HCT116 (cell line): ENCODE measurements at regions not wholly inside any gene's neighbourhood (a gene's known extent, or its start where the extent isn't known, plus 50 kb on each side); places are given as distances from the start of the nearest gene placed in this dataset.

ENCODE experiments used
- ATAC-seq: fragments of 200-7000 bp; cut with Tn5 transposase; 2 replicates; pipeline ENCODE4 v1.9.1; 2020; ENCODE audit warnings: mild to moderate bottlenecking, moderate library complexity
- BruUV-seq: library from RNA; stranded (reverse); fragments of 400-500 nt; replicated peaks from 2 replicates; lab custom pipeline; 2021; lab: Mats Ljungman, UMichigan
- CTCF ChIA-PET: fragments of 300-600 bp; sonication (Branson Sonifier 250); formaldehyde crosslinking; loops from one replicate; lab custom pipeline; 2021; ENCODE audit warnings: antibody characterized with exemption; lab: Charles Lee
- POLR2A ChIA-PET: fragments of 300-600, 350-600 bp; sonication (Branson Sonifier 250); formaldehyde crosslinking; loops from one replicate; lab custom pipeline; 2021; ENCODE audit warnings: antibody characterized with exemption; lab: Charles Lee
- RAD21 ChIA-PET, 2 experiments: fragments of 300-600 bp; sonication (Branson Sonifier 250); formaldehyde crosslinking; loops; one replicate each; lab custom pipeline; 2023; ENCODE audit warnings: low total read pairs in 2 of 2; ENCODE audit not compliant: uncharacterized antibody in 2 of 2, unreplicated experiment in 2 of 2, low non-redundant PET in 1 of 2; lab: Charles Lee
- DNase-seq: peaks from one replicate; pipeline ENCODE4 v3.0.0-alpha.2; 2010; ENCODE audit warnings: low read depth, low spot score
- H2AFZ ChIP-seq: fragments of 200-600 bp; shearing (Covaris generic), sonication (generic); 2 replicates; pipeline ENCODE4 v1.6.1; 2017; ENCODE audit warnings: low read depth, mixed run types, mixed read lengths, antibody characterized with exemption, low read length; ENCODE audit not compliant: poor library complexity, severe bottlenecking
- H3K27ac ChIP-seq: 2 replicates; pipeline ENCODE4 v1.5.1; 2012; ENCODE audit warnings: low read depth, low read length
- H3K27me3 ChIP-seq: fragments of 200-600 bp; sonication (generic); 2 replicates; pipeline ENCODE4 v1.6.1; 2016; ENCODE audit warnings: mixed run types, low read length, mixed read lengths; ENCODE audit not compliant: insufficient read depth
- H3K36me3 ChIP-seq, 2 experiments: fragments of 200-500 bp in 1 of 2; fragments of 200-600 bp in 1 of 2; sonication (Bioruptor generic) in 1 of 2; sonication (generic) in 1 of 2; 2 replicates each; pipeline versions ENCODE4 v1.5.1 to v1.6.1; 2014 to 2016; ENCODE audit warnings: low read length in 2 of 2, inconsistent platforms in 1 of 2, mixed read lengths in 1 of 2, mixed run types in 1 of 2; ENCODE audit not compliant: insufficient read depth in 2 of 2, control insufficient read depth in 1 of 2
- H3K4me1 ChIP-seq, 2 experiments: fragments of 200-600 bp in 1 of 2; sonication (generic) in 1 of 2; 2 replicates each; pipeline versions ENCODE4 v1.5.1 to v1.6.1; 2012 to 2017; ENCODE audit warnings: low read length in 2 of 2, inconsistent platforms in 1 of 2, mild to moderate bottlenecking in 1 of 2, mixed read lengths in 1 of 2, mixed run types in 1 of 2, moderate library complexity in 1 of 2; ENCODE audit not compliant: insufficient read depth in 2 of 2, control insufficient read depth in 1 of 2
- H3K4me2 ChIP-seq: fragments of 200-600 bp; sonication (generic); 2 replicates; pipeline ENCODE4 v1.6.1; 2017; ENCODE audit warnings: mixed run types, low read length, mixed read lengths
- H3K4me3 ChIP-seq, 2 experiments: fragments of 200-600 bp in 1 of 2; sonication (generic) in 1 of 2; replicated peaks in 1 of 2; 2 replicates each; pipeline ENCODE4 v1.5.1; 2011 to 2016; ENCODE audit warnings: low read length in 2 of 2, control low read depth in 1 of 2, low read depth in 1 of 2, mild to moderate bottlenecking in 1 of 2, mixed read lengths in 1 of 2, mixed run types in 1 of 2
- H3K79me2 ChIP-seq: fragments of 200-600 bp; sonication (generic); 2 replicates; pipeline ENCODE4 v1.6.1; 2017; ENCODE audit warnings: mild to moderate bottlenecking, mixed run types, low read length, moderate library complexity, mixed read lengths; ENCODE audit not compliant: insufficient read depth
- H3K9ac ChIP-seq: fragments of 200-600 bp; sonication (generic); 2 replicates; pipeline ENCODE4 v1.6.1; 2016; ENCODE audit warnings: low read length, mixed read lengths
- H3K9me2 ChIP-seq: fragments of 200-600 bp; sonication (generic), shearing (Covaris generic); 2 replicates; pipeline ENCODE4 v1.6.1; 2017; ENCODE audit warnings: mixed run types, mild to moderate bottlenecking, moderate library complexity; ENCODE audit not compliant: insufficient read depth
- H3K9me3 ChIP-seq, 2 experiments: fragments of 200-500 bp in 1 of 2; fragments of 200-600 bp in 1 of 2; sonication (Bioruptor generic) in 1 of 2; sonication (generic) in 1 of 2; 2 replicates each; pipeline ENCODE4 v1.6.1; 2014 to 2017; ENCODE audit warnings: low read length in 2 of 2, mixed read lengths in 2 of 2, inconsistent platforms in 1 of 2, low read depth in 1 of 2, mild to moderate bottlenecking in 1 of 2, mixed run types in 1 of 2, moderate library complexity in 1 of 2; ENCODE audit not compliant: control insufficient read depth in 1 of 2, insufficient read depth in 1 of 2
- H4K20me1 ChIP-seq: fragments of 200-600 bp; sonication (generic), shearing (Covaris generic); 2 replicates; pipeline ENCODE4 v1.6.1; 2017; ENCODE audit warnings: mixed run types, mild to moderate bottlenecking, moderate library complexity; ENCODE audit not compliant: insufficient read depth
- ATF3 ChIP-seq: IDR thresholded peaks from 2 replicates; pipeline ENCODE4 v1.6.1; 2012
- CBX3 ChIP-seq: IDR thresholded peaks from 2 replicates; pipeline ENCODE4 v1.6.1; 2012; ENCODE audit warnings: low read depth
- CTCF ChIP-seq, 3 experiments: fragments of 200-600 bp in 1 of 3; sonication (generic) in 1 of 3; IDR thresholded peaks in 2 of 3; conservative IDR thresholded peaks in 1 of 3; 2 replicates each; pipeline ENCODE4 v1.5.1; 2012 to 2017; ENCODE audit warnings: low read depth in 2 of 3, low read length in 2 of 3, antibody characterized with exemption in 1 of 3, borderline replicate concordance in 1 of 3, control low read depth in 1 of 3, mild to moderate bottlenecking in 1 of 3, mixed read lengths in 1 of 3, mixed run types in 1 of 3, moderate library complexity in 1 of 3; ENCODE audit not compliant: insufficient read depth in 1 of 3
- MAX ChIP-seq: IDR thresholded peaks from 2 replicates; pipeline ENCODE4 v1.6.1; 2012
- POLR2A ChIP-seq: IDR thresholded peaks from 2 replicates; pipeline ENCODE4 v1.7.0; 2011; ENCODE audit warnings: borderline replicate concordance; ENCODE audit not compliant: insufficient read depth, insufficient read length; ENCODE audit errors: extremely low read depth
- RAD21 ChIP-seq: IDR thresholded peaks from 2 replicates; pipeline ENCODE4 v1.6.1; 2012; ENCODE audit warnings: low read depth, mild to moderate bottlenecking
- SP1 ChIP-seq: IDR thresholded peaks from 2 replicates; pipeline ENCODE4 v1.6.1; 2012; ENCODE audit warnings: low read depth
- TCF7L2 ChIP-seq: IDR thresholded peaks from 2 replicates; pipeline ENCODE4 v1.7.0; 2011; ENCODE audit warnings: borderline replicate concordance, inconsistent platforms; ENCODE audit not compliant: insufficient read depth, insufficient read length; ENCODE audit errors: extremely low read depth
- ZFX ChIP-seq: fragments of 450-650 bp; IDR thresholded peaks from 2 replicates; pipeline ENCODE4 v1.6.1; 2017
- intact Hi-C: fragments of 100-400 bp; cut with micrococcal nuclease; formaldehyde crosslinking; loops from 2 replicates; pipeline ENCODE4 v1.10.0; 2022
- TF ChIP-seq, protein P1 (sequence below): IDR thresholded peaks from 2 replicates; pipeline ENCODE4 v1.6.1; 2011; ENCODE audit warnings: mild to moderate bottlenecking, low read length, moderate library complexity; ENCODE audit not compliant: insufficient replicate concordance; ENCODE audit errors: extremely low read depth

DNA sequence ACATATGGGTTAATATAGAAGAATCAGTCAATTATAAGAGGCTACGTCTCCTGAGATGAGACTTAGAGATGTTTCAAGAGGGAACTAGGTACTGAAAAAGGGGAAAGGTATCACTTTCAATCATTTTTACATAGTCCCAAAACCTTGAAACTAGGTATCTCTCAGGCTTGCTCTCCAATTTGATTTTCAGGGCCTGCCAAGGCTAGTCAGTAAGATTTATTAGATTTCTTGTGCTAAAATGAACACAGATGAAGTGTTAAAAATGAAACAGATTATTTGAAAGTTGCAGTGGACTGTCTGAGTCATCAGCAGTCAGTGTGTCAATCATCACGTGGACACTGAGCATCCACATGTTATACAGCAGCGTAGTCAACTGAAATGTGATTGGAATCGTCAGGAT lies 591.1 kb downstream of the DTWD2 start:
- Histone ChIP-seq H3K36me3 (no peaks in the 10 kb centered on the region), H3K4me1 (no peaks in the 10 kb centered on the region), H3K4me3 (no peak overlapping the region), H3K4me2 (no peak overlapping the region), H2AFZ (peak overlapping the region; percentile 24), H3K27me3 (no peaks in the 10 kb centered on the region), H3K9ac (no peak overlapping the region), H4K20me1 (no peaks in the 10 kb centered on the region), H3K9me3 (no peaks in the 10 kb centered on the region), H3K79me2 (no peaks in the 10 kb centered on the region), H3K27ac (no peak overlapping the region), H3K9me2 (no peaks in the 10 kb centered on the region)
- BruUV-seq: no TSS peak
- ATAC-seq (no peak), DNase-seq (no peak)
- intact Hi-C loops: no loop called here
- no peak for TF ChIP-seq SP1
- no peak for TF ChIP-seq ATF3
- no peak for TF ChIP-seq CTCF (IDR thresholded peaks at IDR 0.05 in 2 of 3, conservative IDR thresholded peaks at IDR 0.05 in 1 of 3; ENCODE audit: borderline replicate concordance in 1 of 3, insufficient read depth in 1 of 3, low read depth in 2 of 3, low read length in 2 of 3)
- TF ChIP-seq POLR2A: no peak
- TF ChIP-seq MAX: no peak
- no peak for TF ChIP-seq TCF7L2
- ChIA-PET CTCF (no interaction called here), RAD21 (no interaction called here), POLR2A (no interaction called here)

- DNase-seq (no peak), ATAC-seq (no peak)
- Histone ChIP-seq H3K79me2 (no peaks in the 10 kb centered on the region), H4K20me1 (no peaks in the 10 kb centered on the region), H3K9me3 (no peaks in the 10 kb centered on the region), H3K9ac (no peak overlapping the region), H3K4me2 (no peak overlapping the region), H3K4me3 (no peak overlapping the region), H3K36me3 (no peaks in the 10 kb centered on the region), H3K9me2 (no peaks in the 10 kb centered on the region), H3K27me3 (no peaks in the 10 kb centered on the region), H3K27ac (no peak overlapping the region), H2AFZ (no peak overlapping the region), H3K4me1 (no peaks in the 10 kb centered on the region)
- ChIA-PET CTCF (no interaction called here), RAD21 (no interaction called here), POLR2A (no interaction called here)
- no TSS peak for BruUV-seq
- intact Hi-C loops: no loop called here
- TF ChIP-seq CTCF (IDR thresholded peaks at IDR 0.05 in 2 of 3, conservative IDR thresholded peaks at IDR 0.05 in 1 of 3; ENCODE audit: borderline replicate concordance in 1 of 3, insufficient read depth in 1 of 3, low read depth in 2 of 3, low read length in 2 of 3) (no peak), ZFX (no peak), CBX3 (no peak), SP1 (no peak), POLR2A (no peak), RAD21 (no peak)
- TF ChIP-seq, protein P1, sequence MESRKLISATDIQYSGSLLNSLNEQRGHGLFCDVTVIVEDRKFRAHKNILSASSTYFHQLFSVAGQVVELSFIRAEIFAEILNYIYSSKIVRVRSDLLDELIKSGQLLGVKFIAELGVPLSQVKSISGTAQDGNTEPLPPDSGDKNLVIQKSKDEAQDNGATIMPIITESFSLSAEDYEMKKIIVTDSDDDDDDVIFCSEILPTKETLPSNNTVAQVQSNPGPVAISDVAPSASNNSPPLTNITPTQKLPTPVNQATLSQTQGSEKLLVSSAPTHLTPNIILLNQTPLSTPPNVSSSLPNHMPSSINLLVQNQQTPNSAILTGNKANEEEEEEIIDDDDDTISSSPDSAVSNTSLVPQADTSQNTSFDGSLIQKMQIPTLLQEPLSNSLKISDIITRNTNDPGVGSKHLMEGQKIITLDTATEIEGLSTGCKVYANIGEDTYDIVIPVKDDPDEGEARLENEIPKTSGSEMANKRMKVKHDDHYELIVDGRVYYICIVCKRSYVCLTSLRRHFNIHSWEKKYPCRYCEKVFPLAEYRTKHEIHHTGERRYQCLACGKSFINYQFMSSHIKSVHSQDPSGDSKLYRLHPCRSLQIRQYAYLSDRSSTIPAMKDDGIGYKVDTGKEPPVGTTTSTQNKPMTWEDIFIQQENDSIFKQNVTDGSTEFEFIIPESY: no peak
Observed at GRCh38 chr5:118392491-118392890, 595.9 kb downstream of the DTWD2 start.
